AG04450 (cell line): ENCODE measurements at regions not wholly inside any gene's neighbourhood (a gene's known extent, or its start where the extent isn't known, plus 50 kb on each side); places are given as distances from the start of the nearest gene placed in this dataset.

Experiments used
- CTCF ChIA-PET: fragments of 300-600, 350-600 bp; formaldehyde crosslinking; extraction: SDS; loops from one replicate; lab custom pipeline; 2022; ENCODE audit warnings: antibody characterized with exemption, inconsistent platforms; lab: Charles Lee
- POLR2A ChIA-PET: fragments of 350-600 bp; formaldehyde crosslinking; extraction: SDS; loops from one replicate; lab custom pipeline; 2021; ENCODE audit warnings: antibody characterized with exemption, inconsistent platforms; lab: Yijun Ruan, JAX
- DNase-seq: peaks from one replicate; pipeline ENCODE4 v3.0.0-alpha.2; 2011; ENCODE audit warnings: low read depth, low spot score
- H3K27ac ChIP-seq: one replicate; pipeline ENCODE4 v1.5.1; 2012; ENCODE audit warnings: low read depth, low read length, control low read depth
- H3K27me3 ChIP-seq: one replicate; pipeline ENCODE4 v1.6.0; 2012; ENCODE audit warnings: low read length; ENCODE audit not compliant: control insufficient read depth, insufficient read depth
- H3K4me3 ChIP-seq: 2 replicates; pipeline ENCODE4 v1.5.1; 2011; ENCODE audit warnings: mild to moderate bottlenecking, low read depth, low read length, control low read depth
- H3K9me3 ChIP-seq: 2 replicates; pipeline ENCODE4 v1.5.1; 2012; ENCODE audit warnings: low read length; ENCODE audit not compliant: control insufficient read depth, insufficient read depth
- CTCF ChIP-seq: IDR thresholded peaks from 2 replicates; pipeline ENCODE4 v1.5.1; 2011; ENCODE audit warnings: low read depth, low read length, control low read depth, inconsistent platforms

GRCh38 chr6:15945593-15946159 is 183.2 kb upstream of the MYLIP start:
- no peak for TF ChIP-seq CTCF
- CTCF ChIA-PET: no interaction called here
- Histone ChIP-seq H3K27ac (no peak overlapping the region), H3K9me3 (no peaks in the 10 kb centered on the region), H3K4me3 (no peak overlapping the region), H3K27me3 (no peaks in the 10 kb centered on the region)
- POLR2A ChIA-PET: no interaction called here
- no peak for DNase-seq

DNA sequence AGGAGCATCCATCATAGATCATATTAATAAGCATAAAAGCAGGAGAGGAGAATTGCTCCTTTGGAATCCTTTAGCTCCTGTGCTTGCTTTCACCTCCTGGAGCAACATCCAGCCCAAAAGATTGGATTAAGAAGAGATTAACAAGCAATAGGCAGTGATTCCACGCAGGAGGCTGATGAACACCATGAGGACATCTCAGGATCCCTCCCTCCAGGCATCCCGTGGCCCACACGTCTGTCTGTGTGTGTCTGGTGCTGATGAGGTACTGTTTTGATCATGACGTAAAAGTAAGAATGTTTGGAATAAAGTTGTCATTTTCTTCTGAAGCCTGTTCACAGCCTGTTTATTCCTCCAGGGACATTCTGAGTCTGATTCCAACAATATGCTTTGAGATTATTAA is 185.5 kb upstream of the MYLIP start:
- Histone ChIP-seq H3K27me3 (no peaks in the 10 kb centered on the region), H3K27ac (no peak overlapping the region), H3K4me3 (no peak overlapping the region), H3K9me3 (no peaks in the 10 kb centered on the region)
- DNase-seq: no peak
- ChIA-PET CTCF (no interaction called here), POLR2A (no interaction called here)
- TF ChIP-seq CTCF: no peak

DNA sequence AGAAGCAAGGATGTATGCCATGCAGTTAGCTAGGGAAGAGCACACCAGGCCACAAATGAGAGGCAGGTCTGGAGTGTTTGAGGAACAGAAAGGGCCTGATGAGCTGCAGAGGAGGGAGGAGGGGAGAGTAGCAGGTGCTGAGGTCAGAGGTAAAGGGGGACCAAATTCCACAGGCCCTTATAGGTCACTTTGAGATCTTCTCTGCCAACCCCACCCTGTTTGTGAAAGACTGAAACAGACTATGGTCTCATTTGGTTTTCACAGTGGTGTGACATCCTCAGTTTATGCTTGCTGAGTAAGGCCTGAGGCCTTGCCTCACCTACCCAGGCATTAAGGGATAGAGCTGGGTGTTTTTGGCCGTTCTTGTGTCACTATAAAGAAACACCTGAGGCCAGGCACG is 187.7 kb upstream of the MYLIP start:
- no peak overlapping the region for H3K27ac ChIP-seq
- no peak for TF ChIP-seq CTCF
- H3K27me3 ChIP-seq: no peaks in the 10 kb centered on the region
- CTCF ChIA-PET: no interaction called here
- H3K4me3 ChIP-seq: no peak overlapping the region
- POLR2A ChIA-PET: no interaction called here
- DNase-seq: no peak
- H3K9me3 ChIP-seq: no peaks in the 10 kb centered on the region

DNA sequence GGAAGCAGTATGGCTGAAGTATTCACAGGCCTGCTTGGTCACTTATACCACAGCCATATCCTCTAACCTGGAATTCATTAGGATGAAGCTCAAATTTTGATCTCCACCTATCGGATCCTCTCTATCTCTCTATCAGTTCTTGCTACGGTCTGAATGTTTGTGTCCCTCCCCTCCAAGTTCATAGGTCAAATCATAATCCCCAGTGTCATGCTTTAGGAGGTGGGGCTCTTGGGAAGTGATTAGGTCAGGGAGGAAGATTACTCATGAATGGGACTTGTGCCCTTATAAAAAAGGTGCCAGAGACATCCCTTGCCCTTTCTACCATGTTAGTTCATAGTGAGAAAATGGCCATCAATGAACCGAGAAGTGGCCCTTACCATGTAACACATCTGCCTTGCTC is 190.8 kb upstream of the MYLIP start:
- no peak for TF ChIP-seq CTCF
- no peak for DNase-seq
- POLR2A ChIA-PET: no interaction called here
- H3K9me3 ChIP-seq: no peaks in the 10 kb centered on the region
- no peak overlapping the region for H3K27ac ChIP-seq
- no peaks in the 10 kb centered on the region for H3K27me3 ChIP-seq
- CTCF ChIA-PET: no interaction called here
- no peak overlapping the region for H3K4me3 ChIP-seq

DNA sequence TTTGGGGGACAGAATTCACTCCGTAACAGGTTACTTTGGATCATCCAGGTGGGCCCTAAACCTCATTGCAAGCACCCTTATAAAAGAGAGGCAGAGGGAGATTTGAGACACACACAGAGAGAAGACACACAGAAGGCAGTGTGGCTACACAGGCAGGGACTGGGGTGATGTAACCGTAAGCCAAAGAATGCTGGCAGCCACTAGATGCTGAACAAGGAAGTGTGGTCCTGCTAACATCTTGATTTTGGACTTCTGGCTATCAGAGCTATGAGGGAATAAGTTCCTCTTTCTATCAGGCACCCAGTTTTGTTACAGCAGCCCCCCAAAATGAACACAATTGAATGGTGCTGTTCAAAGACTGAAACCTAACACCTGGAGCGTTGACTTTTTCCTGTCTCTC is 191.3 kb upstream of the MYLIP start:
- CTCF ChIA-PET: no interaction called here

More for the DNA sequence above, 191.3 kb upstream of the MYLIP start:
- no peak for DNase-seq
- no peaks in the 10 kb centered on the region for H3K27me3 ChIP-seq
- H3K27ac ChIP-seq: no peak overlapping the region
- no peak for TF ChIP-seq CTCF
- POLR2A ChIA-PET: no interaction called here
- H3K9me3 ChIP-seq: no peaks in the 10 kb centered on the region
- no peak overlapping the region for H3K4me3 ChIP-seq
